IPS-18c (cell line): ENCODE measurements at regions not wholly inside any gene's neighbourhood (a gene's known extent, or its start where the extent isn't known, plus 50 kb on each side); places are given as distances from the start of the nearest gene placed in this dataset.
"Not testable (repeated sequence)": the region's sequence is repeated elsewhere in the genome, so short reads cannot be mapped to it uniquely, and the experiment has no call there.

Source experiments
- H3K4me3 ChIP-seq: 2 replicates; pipeline ENCODE4 v1.7.0; 2013; ENCODE audit warnings: low read depth, mild to moderate bottlenecking, low read length, moderate library complexity; ENCODE audit not compliant: insufficient read depth
- H3K9me3 ChIP-seq: one replicate; pipeline ENCODE4 v1.6.1; 2013; ENCODE audit warnings: mild to moderate bottlenecking, low read length, moderate library complexity; ENCODE audit not compliant: control insufficient read depth, insufficient read depth

- Histone ChIP-seq H3K4me3 (no peak overlapping the region), H3K9me3 (no peaks in the 10 kb centered on the region)
Measured at GRCh38 chr1:99062192-99062591, 57.5 kb upstream of the PLPPR5 start.

GRCh38 chr1:99069146-99069545 is 64.5 kb upstream of the PLPPR5 start:
- Histone ChIP-seq H3K9me3 (no peaks in the 10 kb centered on the region), H3K4me3 (peak overlapping the region; percentile 20; the same call in 1 of the 2 replicates)

- H3K4me3 ChIP-seq, H3K9me3 ChIP-seq: not testable (repeated sequence)
Measured at GRCh38 chr1:99078529-99078928, 73.9 kb upstream of the PLPPR5 start.

- no peaks in the 10 kb centered on the region for H3K9me3 ChIP-seq
Measured at GRCh38 chr1:99082366-99082765, 77.7 kb upstream of the PLPPR5 start.

GRCh38 chr1:99083338-99083737 is 78.7 kb upstream of the PLPPR5 start:
- Histone ChIP-seq H3K4me3 (no peak overlapping the region), H3K9me3 (no peaks in the 10 kb centered on the region)

More at GRCh38 chr1:99082366-99082765, 77.7 kb upstream of the PLPPR5 start:
- no peak overlapping the region for H3K4me3 ChIP-seq

GRCh38 chr1:99084562-99084961 is 79.9 kb upstream of the PLPPR5 start:
- Histone ChIP-seq H3K9me3 (no peaks in the 10 kb centered on the region), H3K4me3 (no peak overlapping the region)

- no peaks in the 10 kb centered on the region for H3K9me3 ChIP-seq
- H3K4me3 ChIP-seq = no peak overlapping the region
Measured at GRCh38 chr1:99086057-99086456, 81.4 kb upstream of the PLPPR5 start.

- Histone ChIP-seq H3K4me3 (no peak overlapping the region), H3K9me3 (no peaks in the 10 kb centered on the region)
Measured at GRCh38 chr1:99098589-99098988, 93.9 kb upstream of the PLPPR5 start.

- Histone ChIP-seq H3K4me3 (no peak overlapping the region), H3K9me3 (no peaks in the 10 kb centered on the region)
Measured at GRCh38 chr1:99106274-99106673, 101.6 kb upstream of the PLPPR5 start.

- Histone ChIP-seq H3K9me3 (no peaks in the 10 kb centered on the region), H3K4me3 (no peak overlapping the region)
Measured at GRCh38 chr1:99107680-99108079, 103.0 kb upstream of the PLPPR5 start.

GRCh38 chr1:99110140-99111041 is 105.7 kb upstream of the PLPPR5 start:
- Histone ChIP-seq H3K4me3 (no peak overlapping the region), H3K9me3 (no peaks in the 10 kb centered on the region)

- H3K9me3 ChIP-seq = no peaks in the 10 kb centered on the region
Measured at GRCh38 chr1:99115231-99115630, 110.6 kb upstream of the PLPPR5 start.

GRCh38 chr1:99119188-99119587 is 114.5 kb upstream of the PLPPR5 start:
- H3K4me3 ChIP-seq = no peak overlapping the region
- no peaks in the 10 kb centered on the region for H3K9me3 ChIP-seq

More at GRCh38 chr1:99115231-99115630, 110.6 kb upstream of the PLPPR5 start:
- no peak overlapping the region for H3K4me3 ChIP-seq

- Histone ChIP-seq H3K9me3 (no peaks in the 10 kb centered on the region), H3K4me3 (no peak overlapping the region)
Measured at GRCh38 chr1:99122039-99122438, 117.4 kb upstream of the PLPPR5 start.

GRCh38 chr1:99123936-99124335 is 119.3 kb upstream of the PLPPR5 start:
- H3K9me3 ChIP-seq = no peaks in the 10 kb centered on the region
- no peak overlapping the region for H3K4me3 ChIP-seq

GRCh38 chr1:99131546-99131945 is 126.9 kb upstream of the PLPPR5 start:
- Histone ChIP-seq H3K4me3 (no peak overlapping the region), H3K9me3 (peaks cover 4% of the 10 kb centered on the region)

- H3K4me3 ChIP-seq = no peak overlapping the region
- H3K9me3 ChIP-seq = peaks cover 4% of the 10 kb centered on the region
Measured at GRCh38 chr1:99133756-99134500, 129.3 kb upstream of the PLPPR5 start.

- Histone ChIP-seq H3K4me3 (no peak overlapping the region), H3K9me3 (peaks cover 4% of the 10 kb centered on the region)
Measured at GRCh38 chr1:99137554-99138206, 126.6 kb upstream of the PLPPR4 start.
